HG02763 (cell line): ENCODE measurements at regions not wholly inside any gene's neighbourhood (a gene's known extent, or its start where the extent isn't known, plus 50 kb on each side); places are given as distances from the start of the nearest gene placed in this dataset.

ENCODE experiments used
- ATAC-seq: cut with Tn5 transposase; IDR thresholded peaks from one replicate; pipeline ENCODE4 v1.9.1; 2021; ENCODE audit warnings: mild to moderate bottlenecking, moderate library complexity; ENCODE audit not compliant: unreplicated experiment

- no peak for ATAC-seq
These were observed 1278.7 kb upstream of the USP15 start for GRCh38 chr12:60981473-60981872.

DNA sequence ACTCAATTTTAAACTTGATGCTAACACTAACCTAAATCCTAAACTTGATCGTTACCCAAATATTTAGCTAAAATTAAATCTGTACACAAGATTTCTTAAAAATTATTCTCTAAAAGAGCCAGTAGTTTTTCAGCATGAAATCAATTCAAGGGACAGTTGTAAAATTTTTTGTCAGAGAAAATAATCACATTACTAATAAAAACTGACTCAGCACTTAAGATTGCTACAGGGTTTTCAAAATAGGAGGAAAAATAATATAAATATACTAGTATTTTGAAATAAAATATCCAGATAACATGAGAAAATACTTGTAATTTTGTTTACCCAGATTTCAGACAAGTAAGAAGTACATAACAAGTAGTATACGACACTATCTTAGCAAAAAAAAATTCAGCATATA is 1268.1 kb upstream of the USP15 start:
- no peak for ATAC-seq

DNA sequence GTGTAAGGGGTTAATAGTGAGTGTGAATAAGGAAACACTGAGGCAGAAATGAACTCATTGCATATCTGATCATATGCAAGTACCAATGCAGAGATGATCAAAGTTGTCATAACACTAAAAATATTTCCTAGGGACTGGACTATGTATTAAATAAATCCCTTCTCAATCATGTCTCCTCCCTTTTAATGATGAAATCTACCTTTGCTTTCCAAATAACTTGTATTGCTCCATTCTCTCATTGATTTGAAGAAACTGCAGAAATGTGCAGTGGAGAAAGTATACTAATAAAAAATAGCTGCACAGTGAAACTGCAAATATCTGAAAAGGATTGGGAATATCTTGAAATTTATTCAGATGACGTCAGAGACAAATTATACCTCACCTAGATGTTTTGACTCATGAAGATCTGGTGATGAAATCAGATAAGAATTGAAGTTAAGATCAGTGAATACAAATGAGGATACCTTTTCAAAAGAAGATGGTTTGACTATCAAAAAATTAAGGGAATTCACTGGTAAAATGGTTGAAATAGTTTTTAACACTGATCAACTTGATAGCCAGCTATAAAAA is 1264.9 kb upstream of the USP15 start:
- no peak for ATAC-seq

DNA sequence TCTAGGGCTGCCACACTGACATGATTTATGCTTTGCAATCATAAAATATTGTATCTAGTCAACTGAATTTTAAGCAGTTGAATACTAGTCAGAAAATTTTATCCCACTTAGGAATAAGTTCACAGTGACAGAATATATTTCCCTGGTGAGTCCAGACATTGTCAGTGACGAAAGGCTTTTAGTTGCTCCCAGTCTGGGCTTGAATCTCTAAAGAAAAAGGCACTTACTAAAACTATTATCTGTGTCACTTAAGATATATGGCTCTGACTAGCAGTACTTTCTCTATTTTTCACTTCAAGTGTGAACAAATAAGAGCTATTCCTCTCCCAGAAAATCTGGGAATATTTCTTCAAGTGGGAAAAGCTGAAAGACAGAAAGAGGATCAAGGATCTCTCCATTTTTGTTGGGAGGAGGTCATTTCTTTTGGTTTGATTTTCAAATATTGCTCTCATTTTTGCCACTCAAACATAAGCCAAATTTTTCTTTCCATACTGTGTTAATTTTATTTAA is 1262.3 kb upstream of the USP15 start:
- ATAC-seq, result no peak

DNA sequence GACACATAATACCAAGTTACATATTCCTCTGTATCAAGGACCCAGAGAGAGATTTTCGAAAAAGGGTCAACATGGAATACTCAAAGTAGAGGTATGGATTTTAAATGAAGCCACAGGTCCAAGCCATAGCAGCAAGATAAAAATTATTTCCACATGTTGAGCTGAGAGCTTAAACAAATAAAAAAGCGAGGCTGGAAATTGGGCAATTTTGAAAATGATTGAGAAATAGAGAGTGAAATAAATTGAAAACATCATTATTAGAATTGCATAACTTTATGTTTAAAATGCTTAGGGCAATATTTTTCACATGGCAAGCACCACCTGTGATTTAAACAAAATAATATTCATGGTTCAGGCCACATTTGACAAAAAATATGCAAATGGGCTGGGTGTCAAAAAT is 1251.0 kb upstream of the USP15 start:
- ATAC-seq, result no peak

DNA sequence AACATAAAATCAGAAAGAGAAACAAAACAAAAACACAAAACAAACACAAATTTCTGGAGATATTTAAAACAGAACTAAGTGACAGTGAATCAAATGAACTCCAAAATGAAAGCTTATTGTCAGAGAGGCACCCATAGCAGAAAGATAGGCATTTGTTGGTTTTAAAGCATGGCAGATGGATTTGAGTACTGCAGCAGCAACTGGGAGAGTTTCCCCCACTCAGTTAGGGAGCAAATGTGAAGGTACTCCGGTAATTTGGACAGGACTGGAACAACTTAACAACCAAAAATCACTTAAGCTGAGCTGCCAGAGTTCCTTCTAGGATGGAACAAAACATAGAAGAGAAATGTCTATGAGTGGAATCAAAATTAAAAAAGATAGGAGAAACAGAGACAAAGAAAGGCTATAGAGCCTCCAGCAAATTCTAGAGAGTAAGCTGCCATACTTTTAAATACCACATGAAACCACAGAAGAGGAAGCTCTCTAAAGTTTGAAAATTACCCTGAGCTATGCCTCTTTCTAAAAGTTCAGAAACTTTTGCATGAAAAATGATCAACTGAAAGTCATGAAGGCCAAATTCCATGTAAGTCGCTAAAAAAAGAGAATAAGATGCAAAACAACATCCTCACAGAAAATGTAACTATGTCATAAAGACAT is 1248.3 kb upstream of the USP15 start:
- ATAC-seq, result no peak

- no peak for ATAC-seq
These were observed 1241.6 kb upstream of the USP15 start for GRCh38 chr12:61018571-61018970.

GRCh38 chr12:61023231-61023630 is 1237.0 kb upstream of the USP15 start:
- ATAC-seq, result no peak

- no peak for ATAC-seq
These were observed 1230.7 kb upstream of the USP15 start for GRCh38 chr12:61029516-61029915.

DNA sequence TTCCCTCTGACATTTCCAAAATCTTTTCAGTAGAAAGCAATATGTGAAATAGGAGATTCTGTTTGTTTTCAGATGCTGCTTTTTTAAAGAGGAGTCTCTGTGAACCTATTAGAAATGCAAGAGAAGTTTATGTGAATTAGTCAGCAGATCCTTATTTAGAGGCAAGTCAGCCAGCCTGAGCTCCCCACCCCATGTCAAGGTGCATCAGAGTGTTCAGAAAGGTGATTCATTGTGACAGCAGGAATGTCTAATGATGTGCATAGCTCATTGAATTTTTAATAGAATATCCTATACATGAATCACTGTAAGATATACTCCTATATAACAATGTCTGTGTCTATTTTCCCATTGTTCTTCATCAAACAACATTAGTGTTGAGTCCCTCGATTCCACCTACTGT is 1222.4 kb upstream of the USP15 start:
- no peak for ATAC-seq

DNA sequence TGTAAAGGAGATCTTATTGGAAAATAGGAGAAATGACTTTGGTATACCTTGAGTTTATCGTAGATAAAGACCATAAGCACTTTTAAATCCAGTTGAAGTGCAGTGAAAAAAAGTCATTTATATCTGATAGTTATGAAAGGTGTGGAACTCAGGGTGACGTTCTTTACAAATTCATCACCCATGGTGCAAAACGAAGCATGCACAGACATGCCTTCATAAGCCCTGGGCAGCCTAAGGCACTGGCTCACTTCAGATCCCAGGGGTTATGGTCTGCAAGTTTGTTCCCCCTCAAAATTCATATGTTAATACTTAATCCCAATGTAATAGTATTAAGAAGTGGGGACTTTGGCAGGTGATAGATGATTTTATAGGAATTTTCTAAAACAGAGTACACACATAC is 1216.4 kb upstream of the USP15 start:
- no peak for ATAC-seq

GRCh38 chr12:61044766-61045165 is 1215.4 kb upstream of the USP15 start:
- no peak for ATAC-seq

DNA sequence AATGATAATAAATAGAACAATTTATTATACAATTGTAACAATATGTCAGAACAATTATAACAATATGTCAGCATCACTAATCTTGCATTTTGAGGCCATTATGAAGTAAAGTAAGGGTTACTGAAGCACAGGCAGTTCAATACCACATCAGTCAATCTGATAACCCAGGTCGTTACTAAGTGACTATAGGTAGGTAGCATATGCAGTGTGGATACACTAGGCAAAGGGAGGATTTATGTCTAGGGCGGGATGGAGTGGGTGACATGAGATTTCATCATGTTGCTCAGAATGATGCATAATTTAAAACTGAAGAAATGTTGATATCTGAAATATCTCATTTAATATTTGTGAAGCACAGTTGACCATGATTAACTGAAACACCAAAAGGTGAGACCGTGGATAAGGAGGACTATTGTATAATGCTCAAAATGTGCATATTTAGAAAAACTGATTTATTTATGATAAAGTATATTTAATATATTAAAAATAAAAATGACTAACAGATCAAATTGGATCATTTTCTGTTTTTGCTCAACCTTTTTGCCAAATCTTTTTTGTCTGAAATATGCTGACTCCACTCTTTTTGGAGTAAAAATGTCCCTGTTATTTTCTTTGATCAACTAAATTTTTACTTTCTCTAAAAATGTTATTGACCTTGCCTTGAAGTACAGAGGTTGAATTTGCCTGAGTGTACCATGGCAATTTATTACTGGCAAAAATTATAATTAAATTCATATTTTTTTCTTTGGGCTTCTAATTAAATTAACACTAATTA is 1189.4 kb upstream of the USP15 start:
- no peak for ATAC-seq

DNA sequence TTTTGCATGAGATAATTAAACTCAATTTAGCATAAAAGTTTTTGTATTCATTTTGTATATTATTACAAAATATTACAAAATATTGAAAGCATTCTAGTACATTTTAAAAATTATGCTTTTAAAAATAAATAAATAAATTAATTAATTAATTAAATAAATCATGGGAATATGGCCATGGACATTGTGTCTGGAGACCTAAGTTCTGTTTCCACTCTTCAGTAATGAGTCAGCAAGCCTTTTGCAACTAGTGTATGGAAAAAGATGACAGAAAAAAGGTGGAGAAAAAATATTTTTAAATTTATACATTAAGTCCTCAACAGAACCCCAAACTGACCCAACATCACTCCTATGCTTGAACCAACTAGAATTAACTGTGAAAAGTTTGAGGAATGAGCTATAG is 1187.5 kb upstream of the USP15 start:
- ATAC-seq, result no peak

DNA sequence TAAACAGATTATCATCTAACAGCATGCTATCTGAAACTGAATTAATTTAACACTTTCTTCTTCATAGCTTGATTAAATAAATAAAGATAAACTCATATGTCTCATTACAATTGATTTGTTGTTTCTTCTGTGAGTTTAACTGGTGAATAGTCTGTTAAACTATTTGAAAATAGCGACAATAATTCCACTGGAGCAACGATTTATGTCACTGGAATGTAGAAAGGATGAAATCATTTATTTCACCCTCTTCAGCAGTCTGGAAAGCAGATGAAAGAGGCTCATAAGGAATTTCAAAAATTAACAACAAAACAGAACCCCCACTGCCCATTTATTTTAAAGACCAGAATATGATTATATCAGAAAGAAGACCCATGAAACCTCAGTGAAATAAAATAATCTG is 1165.1 kb upstream of the USP15 start:
- no peak for ATAC-seq

DNA sequence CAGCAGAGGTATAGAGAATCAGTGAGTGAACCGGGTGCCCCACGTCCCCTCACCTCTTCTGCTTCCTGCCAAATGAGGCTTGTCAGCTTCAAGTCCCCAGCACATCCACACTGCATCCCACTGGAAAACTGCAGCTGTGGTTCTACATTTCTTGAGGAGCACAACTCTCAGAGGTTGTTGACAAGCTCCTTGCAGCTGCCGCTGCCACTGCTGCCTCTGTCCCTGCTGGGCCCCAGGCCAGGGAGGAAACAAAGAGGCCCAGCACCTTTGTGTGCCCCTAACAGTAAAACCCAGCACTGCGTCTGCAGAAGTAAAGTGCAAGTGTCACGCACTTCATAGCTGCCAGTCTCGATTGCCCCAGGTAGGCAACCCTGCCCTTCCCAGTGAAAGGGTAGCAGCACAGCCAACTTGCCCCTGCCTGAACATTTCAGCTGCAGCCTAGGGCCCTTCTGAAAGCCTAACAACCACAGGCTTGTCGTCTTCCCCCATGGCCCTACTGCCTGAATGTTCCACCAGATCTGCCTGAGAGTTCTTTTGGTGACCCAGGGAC is 1162.1 kb upstream of the USP15 start:
- ATAC-seq, result no peak

DNA sequence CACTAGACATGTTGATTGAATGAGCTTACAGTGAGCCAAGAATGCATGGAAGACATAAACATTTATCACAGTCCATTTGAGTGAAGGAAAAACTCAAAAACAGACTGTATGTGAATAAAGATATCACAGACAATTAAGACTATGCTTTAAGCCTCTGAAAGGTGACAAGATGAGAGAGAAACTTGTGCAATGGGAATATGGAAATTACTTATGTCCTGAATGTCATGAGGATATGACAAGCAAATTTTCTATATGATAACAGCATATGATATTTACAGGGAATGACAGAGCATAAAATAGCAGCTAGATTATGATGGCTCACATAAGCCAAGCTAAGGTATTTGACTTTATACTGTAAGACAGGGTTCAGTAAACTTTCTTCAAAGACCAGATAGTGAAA is 1153.1 kb upstream of the USP15 start:
- no peak for ATAC-seq

DNA sequence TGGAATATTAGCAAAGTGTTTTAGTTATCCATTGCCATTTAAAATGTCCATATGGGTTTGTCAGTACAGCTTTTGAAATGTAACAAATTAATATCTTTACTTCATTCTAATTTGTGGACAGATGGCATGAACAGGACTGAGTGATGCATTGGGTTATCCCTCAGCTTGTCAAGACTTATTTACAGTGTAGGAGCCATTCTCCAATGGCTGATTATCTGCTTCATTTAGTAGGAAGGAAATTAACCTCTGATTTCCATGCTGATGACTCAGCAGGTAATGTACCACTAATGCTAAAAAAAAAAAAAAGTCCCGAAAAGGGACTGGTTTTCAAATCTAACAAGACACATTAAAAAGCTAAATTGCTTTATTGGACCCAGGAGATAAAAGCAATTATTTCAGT is 1149.0 kb upstream of the USP15 start:
- no peak for ATAC-seq

DNA sequence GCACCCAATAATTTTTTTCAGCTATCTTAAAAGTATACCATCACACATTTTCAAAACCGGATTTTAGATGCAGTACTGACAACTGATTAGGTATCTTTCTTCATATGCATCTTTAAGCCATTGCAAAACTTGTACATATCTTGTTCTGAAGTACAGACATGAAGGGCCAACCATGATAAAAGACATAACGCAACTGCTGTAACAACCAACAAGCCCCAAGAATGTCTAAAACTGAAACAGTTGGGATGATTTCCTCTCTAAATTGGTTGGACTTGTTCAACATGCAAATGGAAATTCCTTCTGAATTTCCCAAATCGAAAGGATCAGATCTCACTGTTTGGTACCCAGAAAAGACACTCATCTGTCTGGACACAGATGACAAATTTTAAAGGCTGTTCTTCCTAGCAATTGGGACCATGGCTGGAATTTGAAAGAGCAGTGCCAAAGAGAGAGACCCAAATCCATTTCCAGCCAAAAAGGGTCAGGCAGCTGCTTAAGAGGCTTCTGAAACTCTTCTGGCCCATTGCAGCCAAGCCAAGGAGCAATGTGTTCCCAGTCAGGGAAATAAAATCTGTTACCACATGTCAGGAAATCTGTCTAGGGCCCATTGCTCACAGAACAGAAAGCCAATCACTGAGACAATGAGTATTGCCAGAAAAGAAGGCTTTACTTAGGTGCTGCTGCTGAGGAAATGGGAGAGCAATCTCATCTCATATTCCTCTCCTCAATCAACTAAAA is 1122.4 kb upstream of the USP15 start:
- no peak for ATAC-seq

- ATAC-seq, result no peak
These were observed 1121.8 kb upstream of the USP15 start for GRCh38 chr12:61138415-61138759.

DNA sequence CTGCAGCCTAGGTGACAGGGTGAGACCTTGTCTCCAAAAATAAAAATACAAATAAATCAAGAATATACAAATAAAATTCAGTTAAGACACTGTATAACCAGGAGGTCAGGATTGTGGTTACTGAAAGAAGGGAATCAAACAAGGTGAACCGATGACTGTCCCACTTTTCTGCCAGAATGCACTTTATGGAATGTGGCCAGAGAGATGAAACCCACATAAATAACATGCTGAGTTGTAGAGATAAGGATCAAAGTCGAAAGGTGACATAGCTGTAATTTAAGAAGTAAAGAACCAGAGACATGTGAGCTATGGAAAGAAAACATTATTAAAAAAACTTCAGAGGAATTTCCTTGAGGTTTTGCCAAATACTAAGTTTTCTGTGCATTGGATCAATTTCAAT is 1098.2 kb upstream of the USP15 start:
- no peak for ATAC-seq
